GM10248 (cell line): ENCODE measurements at regions not wholly inside any gene's neighbourhood (a gene's known extent, or its start where the extent isn't known, plus 50 kb on each side); places are given as distances from the start of the nearest gene placed in this dataset.

ENCODE experiments used
- CTCF ChIA-PET: fragments of 300-600 bp; sonication (Branson Sonifier 250); formaldehyde crosslinking; extraction: SDS; loops from one replicate; lab custom pipeline; 2021; ENCODE audit warnings: antibody characterized with exemption; lab: Yijun Ruan, JAX
- POLR2A ChIA-PET: fragments of 350-650 bp; sonication (Branson Sonifier 250); formaldehyde crosslinking; extraction: SDS; loops from one replicate; lab custom pipeline; 2020; ENCODE audit warnings: antibody characterized with exemption; lab: Yijun Ruan, JAX
- DNase-seq: peaks from one replicate; pipeline ENCODE4 v3.0.0; 2012; ENCODE audit errors: extremely low spot score
- CTCF ChIP-seq: IDR thresholded peaks from 2 replicates; pipeline ENCODE4 v1.5.1; 2012; ENCODE audit warnings: mild to moderate bottlenecking, low read depth; ENCODE audit errors: extremely low read depth, missing control alignments, control extremely low read depth

DNA sequence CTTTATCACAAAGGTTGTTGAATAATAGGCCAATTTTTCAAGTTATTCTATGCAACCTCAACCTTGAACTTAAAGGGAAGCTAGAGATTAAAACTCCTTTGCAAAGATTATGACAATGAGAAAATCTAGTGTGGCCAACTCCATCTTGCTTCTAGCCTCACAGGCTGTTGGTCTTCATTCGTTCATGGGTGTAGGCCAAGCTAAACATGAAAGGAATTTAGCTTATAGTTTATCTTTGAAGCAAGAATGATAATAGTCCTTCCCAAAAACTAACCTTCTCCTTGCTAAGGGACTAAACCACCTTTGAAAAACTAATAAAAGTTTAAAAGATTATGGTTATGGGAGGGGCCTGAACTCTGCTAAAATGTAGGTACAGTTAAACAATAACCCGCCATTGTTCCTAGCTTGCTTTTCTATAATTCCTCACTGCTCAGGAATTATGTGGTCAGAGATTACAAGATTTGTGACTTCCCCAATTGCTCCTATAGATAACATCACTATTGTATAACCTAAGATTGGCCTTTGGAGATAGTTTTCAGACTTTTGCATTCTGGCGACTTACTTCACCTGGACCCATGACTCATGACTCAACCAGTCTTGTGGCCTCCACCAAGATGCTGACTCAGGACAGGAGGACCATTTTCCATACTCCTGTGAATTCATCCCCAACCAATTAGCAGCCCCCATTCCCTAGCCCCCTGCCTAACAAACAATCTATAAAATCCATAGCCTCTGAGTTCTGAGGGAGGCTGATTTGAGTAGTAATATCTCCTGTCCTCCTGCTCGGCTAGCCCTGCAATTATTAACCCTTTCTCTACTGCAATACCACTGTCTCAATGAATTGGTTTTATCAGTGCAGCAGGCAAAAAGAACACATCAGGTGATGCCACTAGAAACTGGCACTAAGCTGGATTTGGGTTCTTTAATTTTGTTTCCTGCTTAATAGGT lies 154.5 kb downstream of the CD83 start:
- no peak for DNase-seq
- ChIA-PET POLR2A (no interaction called here), CTCF (interaction anchor here (0.7 to 1.4 kb wide), 2 partner anchors 45 to 348 kb away, joined by 3 read pairs; no protein-coding TSS in a partner anchor)
- TF ChIP-seq CTCF: no peak

- no peak for TF ChIP-seq CTCF
- POLR2A ChIA-PET: no interaction called here
- DNase-seq: no peak
- CTCF ChIA-PET: interaction anchor here (1.4 kb wide), 1 partner anchor 45 kb away, joined by 3 read pairs; no protein-coding TSS in a partner anchor
Observed at GRCh38 chr6:14272737-14273085, 155.1 kb downstream of the CD83 start.

DNA sequence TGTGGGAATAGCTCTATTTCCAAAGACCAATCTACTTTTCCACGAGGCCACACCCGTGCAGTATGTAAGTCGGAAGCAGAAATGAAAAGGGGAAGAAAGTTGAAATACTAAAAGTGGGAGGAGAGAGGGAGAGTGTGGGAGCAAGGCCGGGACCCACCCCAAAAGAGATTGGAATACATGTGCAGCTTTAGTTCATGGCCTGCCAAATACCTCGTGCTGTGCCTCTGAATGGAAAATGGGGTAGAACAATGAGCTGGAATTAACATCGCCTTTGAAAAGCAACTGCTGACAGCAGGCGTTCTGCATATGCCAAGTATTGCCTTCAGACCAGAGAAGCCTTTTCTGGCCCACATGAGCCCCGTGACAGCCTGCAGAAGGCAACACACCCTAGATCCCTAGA lies 155.6 kb downstream of the CD83 start:
- POLR2A ChIA-PET: no interaction called here
- no peak for DNase-seq
- TF ChIP-seq CTCF: no peak
- CTCF ChIA-PET: no interaction called here

- CTCF ChIA-PET: no interaction called here
- DNase-seq: no peak
- no peak for TF ChIP-seq CTCF
- POLR2A ChIA-PET: no interaction called here
Observed at GRCh38 chr6:14274016-14274415, 156.4 kb downstream of the CD83 start.

- DNase-seq: no peak
- POLR2A ChIA-PET: no interaction called here
- TF ChIP-seq CTCF: no peak
- CTCF ChIA-PET: interaction anchor here (1.3 to 1.5 kb wide), 2 partner anchors 10 to 15 kb away, joined by 4 to 8 read pairs; no protein-coding TSS in a partner anchor
Observed at GRCh38 chr6:14274546-14275492, 157.2 kb downstream of the CD83 start.

DNA sequence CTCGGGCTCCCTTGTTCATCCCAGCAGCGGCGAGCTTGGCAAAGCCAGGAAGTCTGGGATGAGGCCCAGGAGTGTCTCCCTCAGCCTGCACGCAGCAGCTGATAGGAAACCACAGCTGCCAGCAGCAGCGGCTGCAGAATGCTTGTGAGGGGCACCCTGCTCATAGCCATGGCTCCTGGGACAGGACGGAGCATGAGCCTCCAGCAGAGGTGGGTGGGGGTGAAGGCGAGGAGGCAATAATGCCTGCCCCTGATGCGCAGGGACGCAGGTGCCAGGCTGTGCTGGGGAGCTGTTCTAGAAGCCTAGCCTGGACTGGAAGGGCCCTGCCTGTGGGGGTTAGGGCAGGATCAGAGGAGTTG lies 157.9 kb downstream of the CD83 start:
- ChIA-PET CTCF (interaction anchor here (1.3 to 1.5 kb wide), 2 partner anchors 11 to 16 kb away, joined by 4 to 8 read pairs; no protein-coding TSS in a partner anchor), POLR2A (no interaction called here)
- no peak for DNase-seq
- no peak for TF ChIP-seq CTCF
